NCI-H146 treated with DMSO at 0.1 percent for 48 hours (cell line): ENCODE measurements at regions not wholly inside any gene's neighbourhood (a gene's known extent, or its start where the extent isn't known, plus 50 kb on each side); places are given as distances from the start of the nearest gene placed in this dataset.

Experiments used
- DNase-seq: peaks from one replicate; lab custom pipeline; 2025; ENCODE audit not compliant: unreplicated experiment; lab: John Stamatoyannopoulos, UW

- no peak for DNase-seq
Observed at GRCh38 chr13:87058786-87059329, 612.3 kb upstream of the SLITRK5 start.

GRCh38 chr13:87078947-87079795, 592.0 kb upstream of the SLITRK5 start:
- peak; percentile 31 for DNase-seq

- peak; percentile 58 for DNase-seq
Observed at GRCh38 chr13:87080100-87080779, 590.9 kb upstream of the SLITRK5 start.

- no peak for DNase-seq
Observed at GRCh38 chr13:87084192-87084591, 587.0 kb upstream of the SLITRK5 start.

GRCh38 chr13:87087741-87088140, 583.4 kb upstream of the SLITRK5 start:
- DNase-seq: no peak

- no peak for DNase-seq
Observed at GRCh38 chr13:87089391-87089790, 581.8 kb upstream of the SLITRK5 start.

- no peak for DNase-seq
Observed at GRCh38 chr13:87093399-87093798, 577.8 kb upstream of the SLITRK5 start.

DNA sequence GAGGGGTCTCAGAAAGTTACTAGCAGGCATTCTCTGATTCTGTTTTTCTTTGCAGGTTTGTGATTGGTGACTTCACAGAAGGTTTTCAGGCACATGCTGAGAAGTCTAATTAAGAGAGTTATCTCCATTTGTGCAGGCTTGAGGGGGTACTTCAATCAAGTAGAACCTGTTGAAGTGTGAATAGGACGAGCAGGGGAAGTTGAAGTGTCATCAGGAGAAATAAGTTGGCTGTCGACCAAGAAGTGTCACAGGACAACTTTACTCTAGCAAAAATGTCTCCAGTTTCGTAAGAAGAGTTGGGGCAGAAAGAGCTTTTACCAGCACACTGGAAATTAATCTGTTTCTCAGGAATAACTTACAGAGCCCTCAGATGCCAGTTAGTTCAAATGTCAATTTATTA, 576.5 kb upstream of the SLITRK5 start:
- no peak for DNase-seq

DNA sequence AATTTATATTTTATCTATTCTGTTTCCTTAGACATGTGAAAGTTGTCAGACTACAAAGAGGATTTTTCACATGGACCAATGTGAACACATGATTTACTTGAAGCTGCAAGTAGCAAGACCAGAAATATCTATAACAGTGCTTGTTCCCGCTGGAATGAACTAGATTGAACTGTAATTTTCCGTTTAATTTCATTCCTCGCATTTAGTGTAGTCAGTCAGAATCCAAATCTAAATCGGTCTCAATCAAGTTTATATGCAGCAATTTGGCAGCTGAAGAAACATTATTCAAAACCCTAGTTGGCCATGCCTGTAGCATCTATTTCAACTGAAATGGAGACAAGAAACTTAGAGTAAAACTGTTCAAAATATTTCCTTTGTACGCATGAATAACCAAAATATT, 570.7 kb upstream of the SLITRK5 start:
- no peak for DNase-seq

DNA sequence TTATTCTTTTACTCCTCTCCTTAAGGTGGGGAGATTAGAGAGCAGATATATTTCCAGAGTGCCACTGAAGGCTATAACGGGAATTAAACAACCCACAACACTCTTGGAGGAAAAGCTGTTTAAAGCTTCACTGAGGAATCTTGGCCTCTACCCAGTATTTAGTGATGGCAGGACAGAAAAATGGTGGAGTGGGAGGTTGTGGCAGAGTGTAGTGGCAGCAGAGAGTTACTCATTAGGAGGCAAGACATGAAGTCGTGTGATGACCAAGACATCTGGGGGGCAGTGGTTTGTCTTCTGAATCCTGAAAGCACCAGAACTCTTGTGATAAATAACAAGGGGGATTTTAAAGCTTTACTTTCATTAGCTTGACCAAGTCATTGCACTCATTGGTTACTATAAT, 563.5 kb upstream of the SLITRK5 start:
- no peak for DNase-seq

DNA sequence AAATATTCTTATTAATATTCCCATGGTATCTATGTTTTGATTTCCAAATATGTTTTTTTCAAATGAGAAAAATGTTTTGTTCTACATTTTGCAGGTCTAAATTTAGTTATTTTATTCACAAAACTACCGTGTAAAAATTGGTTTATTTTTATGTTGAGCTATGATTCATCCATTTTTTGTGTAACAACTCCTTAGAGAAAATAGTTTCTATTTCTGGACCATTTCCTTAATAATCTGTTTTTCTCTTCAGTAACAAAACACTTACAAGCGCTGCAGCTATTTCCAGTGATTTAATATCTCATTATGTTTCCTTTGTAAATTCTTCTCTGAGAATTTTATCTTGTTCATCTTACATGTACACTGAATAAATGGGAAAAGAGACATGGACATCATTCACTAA, 550.7 kb upstream of the SLITRK5 start:
- no peak for DNase-seq

DNA sequence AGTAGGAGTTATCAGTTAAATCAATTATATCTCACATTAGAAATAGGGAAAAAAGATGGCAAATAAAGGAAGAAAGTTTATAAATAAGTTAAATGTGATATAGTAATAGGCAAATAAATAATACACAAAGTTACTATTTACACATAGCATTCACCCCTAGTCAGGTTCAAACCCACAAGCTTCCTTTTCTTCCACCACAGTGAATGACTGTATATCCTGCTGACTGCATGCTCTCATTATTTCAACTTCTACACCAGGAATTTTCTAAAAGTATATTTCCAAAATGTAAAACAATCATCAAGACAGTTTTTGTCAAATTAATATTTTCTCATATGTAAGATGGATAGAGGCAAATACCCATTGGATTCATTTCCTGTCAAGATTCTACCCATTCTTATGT, 548.6 kb upstream of the SLITRK5 start:
- no peak for DNase-seq

DNA sequence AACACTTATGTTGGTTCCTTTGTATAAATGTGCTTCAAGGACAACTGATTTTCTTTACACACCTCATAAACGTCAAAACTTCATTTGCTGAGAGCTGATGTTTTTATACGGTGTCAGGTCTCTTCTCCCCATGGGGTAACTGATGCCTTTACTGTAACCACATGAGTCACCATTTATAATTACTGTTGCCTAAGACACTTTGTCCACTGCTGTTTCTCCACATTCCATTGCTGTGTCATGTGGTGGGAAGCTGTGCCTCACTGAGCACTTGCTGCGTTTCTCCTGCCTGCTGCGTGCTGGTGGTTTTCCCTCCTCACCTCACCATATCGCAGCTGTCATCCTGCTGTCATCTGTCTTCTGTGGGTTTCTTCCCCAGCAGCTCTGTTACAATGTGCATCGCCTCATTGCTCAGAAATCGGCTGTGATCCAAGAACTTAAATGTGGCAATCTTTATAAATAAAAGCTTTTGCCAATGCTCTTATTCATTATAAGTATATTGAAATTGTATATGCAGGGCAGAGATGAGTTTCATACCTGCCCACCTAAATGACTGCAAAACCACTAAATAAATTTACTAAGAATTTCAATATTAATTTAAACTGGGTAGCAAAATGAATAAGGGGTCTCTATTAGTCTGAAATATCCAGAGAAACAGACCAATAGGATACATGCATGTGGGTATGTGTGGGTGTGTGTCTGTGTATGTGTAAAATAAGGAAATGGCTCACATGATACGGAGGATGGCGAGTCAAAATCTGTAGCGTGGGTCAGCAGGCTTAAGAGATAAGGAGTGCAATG, 547.0 kb upstream of the SLITRK5 start:
- DNase-seq: peak; percentile 54

DNA sequence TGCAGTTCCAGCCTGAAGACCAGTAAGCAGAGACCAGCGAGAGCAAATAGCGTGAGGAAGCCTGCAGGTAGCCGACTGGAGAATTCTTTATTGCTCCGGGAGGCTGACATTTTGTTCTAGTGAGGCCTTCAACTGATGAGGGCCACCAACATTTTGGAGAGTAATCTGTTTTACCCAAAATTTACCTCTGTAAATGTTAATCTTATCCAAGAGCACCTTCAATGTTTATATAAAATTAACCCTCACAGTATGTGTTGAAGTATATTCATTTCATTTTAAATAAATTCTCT, 546.4 kb upstream of the SLITRK5 start:
- no peak for DNase-seq

DNA sequence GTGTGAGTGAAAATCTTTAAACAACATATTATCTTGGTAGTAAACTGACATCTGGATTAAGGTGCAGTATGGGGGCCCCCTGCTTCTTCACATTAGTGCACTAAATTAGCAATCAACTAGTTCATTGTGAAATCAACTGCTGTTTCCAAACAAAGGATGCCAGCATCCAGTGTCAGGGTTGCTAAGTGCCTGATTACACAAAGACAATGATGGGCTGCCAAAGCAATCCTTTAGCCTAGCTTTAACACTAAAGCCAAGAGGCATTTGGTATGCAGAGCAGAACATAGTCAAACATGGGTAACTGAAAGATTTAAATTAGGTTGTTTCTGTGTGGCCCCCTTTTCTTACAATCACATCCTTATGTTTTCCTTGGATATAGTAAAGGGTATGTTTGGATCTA, 543.1 kb upstream of the SLITRK5 start:
- peak; percentile 65 for DNase-seq

DNA sequence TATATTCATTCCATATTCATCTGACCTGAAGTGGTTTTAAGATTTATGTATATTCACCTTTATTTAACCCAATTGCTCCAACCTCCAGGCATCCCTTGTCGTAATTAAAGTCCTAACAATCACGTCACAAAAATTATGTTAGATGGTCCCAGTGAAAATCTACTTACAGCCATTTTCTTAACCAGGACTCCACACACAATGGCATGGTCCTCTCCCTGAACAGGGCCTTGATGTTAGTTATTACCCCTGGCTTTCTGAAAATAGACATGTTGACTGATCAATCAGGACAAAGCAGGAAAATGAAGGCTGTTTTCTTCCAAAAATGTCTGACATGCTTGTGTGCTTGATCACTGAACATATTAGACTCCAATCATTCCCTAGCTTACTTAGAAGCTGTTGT, 542.7 kb upstream of the SLITRK5 start:
- no peak for DNase-seq

DNA sequence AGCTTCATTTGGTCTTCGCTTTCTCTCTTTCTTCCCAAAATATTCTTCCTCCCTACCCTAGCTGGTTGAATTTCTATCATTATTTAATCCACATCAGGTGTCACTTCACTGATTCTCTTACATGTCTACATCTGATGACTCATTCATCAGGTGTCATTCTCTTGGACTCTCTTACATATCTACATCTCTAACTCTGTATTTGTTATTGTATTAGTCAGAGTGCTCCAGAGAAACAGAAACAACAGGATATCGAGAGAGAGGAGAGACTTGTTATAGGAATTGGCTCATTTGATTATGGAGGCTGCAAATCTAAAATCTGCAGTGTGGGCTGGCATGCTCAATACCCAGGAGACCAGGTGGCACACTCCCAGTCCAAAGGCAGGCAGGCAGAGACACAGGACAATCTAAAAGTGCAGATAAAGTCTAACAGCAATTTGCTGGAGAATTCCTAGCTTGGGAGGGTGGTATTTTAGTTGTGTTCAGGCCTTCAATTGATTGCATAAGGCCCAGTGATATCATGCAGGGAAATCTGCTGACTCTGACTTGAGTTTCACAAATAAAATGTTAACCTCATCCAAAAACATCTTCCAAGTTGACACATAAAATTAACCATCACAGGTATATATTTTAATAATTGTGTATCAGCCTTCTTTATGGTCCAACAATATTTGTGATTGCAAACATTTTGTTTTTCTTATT, 541.4 kb upstream of the SLITRK5 start:
- DNase-seq: no peak

- no peak for DNase-seq
Observed at GRCh38 chr13:87130423-87130822, 540.7 kb upstream of the SLITRK5 start.

- DNase-seq: no peak
Observed at GRCh38 chr13:87131611-87132010, 539.6 kb upstream of the SLITRK5 start.

- DNase-seq: no peak
Observed at GRCh38 chr13:87138866-87139265, 532.3 kb upstream of the SLITRK5 start.

GRCh38 chr13:87147076-87147475, 524.1 kb upstream of the SLITRK5 start:
- no peak for DNase-seq
